ENCODE measurements at regions not wholly inside any gene's neighbourhood (a gene's known extent, or its start where the extent isn't known, plus 50 kb on each side); places are given as distances from the start of the nearest gene placed in this dataset.

DNA sequence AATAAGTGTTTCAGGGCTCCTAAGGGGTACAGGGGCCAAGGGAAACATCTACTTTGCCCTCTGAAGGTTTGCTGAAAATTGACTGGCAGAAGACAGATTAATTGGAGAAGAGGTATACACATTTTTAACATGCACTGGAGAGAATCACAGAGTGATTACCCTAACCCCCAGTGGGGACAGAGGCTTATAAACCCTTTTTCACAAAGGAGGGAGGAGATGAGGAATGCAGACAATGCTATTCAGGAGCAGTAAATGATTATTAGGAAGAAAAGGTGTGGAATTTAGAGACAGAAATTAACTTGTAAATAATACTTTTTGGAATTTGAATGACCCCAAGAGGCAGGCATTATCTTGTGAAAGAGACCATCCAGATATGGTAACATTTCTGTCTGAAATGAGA lies 582.4 kb upstream of the B3GAT1 start:
- TF ChIP-seq, protein P1, sequence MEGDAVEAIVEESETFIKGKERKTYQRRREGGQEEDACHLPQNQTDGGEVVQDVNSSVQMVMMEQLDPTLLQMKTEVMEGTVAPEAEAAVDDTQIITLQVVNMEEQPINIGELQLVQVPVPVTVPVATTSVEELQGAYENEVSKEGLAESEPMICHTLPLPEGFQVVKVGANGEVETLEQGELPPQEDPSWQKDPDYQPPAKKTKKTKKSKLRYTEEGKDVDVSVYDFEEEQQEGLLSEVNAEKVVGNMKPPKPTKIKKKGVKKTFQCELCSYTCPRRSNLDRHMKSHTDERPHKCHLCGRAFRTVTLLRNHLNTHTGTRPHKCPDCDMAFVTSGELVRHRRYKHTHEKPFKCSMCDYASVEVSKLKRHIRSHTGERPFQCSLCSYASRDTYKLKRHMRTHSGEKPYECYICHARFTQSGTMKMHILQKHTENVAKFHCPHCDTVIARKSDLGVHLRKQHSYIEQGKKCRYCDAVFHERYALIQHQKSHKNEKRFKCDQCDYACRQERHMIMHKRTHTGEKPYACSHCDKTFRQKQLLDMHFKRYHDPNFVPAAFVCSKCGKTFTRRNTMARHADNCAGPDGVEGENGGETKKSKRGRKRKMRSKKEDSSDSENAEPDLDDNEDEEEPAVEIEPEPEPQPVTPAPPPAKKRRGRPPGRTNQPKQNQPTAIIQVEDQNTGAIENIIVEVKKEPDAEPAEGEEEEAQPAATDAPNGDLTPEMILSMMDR (IDR thresholded peaks at IDR 0.05): no peak
- TF ChIP-seq POLR2A (IDR thresholded peaks at IDR 0.05) (no peak), POLR2AphosphoS5 (IDR thresholded peaks at IDR 0.05; ENCODE audit: insufficient read depth in 1 of 2, low read depth in 1 of 2) (no peak)
